GM12892 (cell line): ENCODE measurements at regions not wholly inside any gene's neighbourhood (a gene's known extent, or its start where the extent isn't known, plus 50 kb on each side); places are given as distances from the start of the nearest gene placed in this dataset.
"Not testable (repeated sequence)": the region's sequence is repeated elsewhere in the genome, so short reads cannot be mapped to it uniquely, and the experiment has no call there.

Source experiments
- POLR2A ChIP-seq: IDR thresholded peaks from 2 replicates; pipeline ENCODE4 v1.6.1; 2011; ENCODE audit warnings: low read depth, low read length, control low read depth
- POLR2AphosphoS5 ChIP-seq: IDR thresholded peaks from 2 replicates; pipeline ENCODE4 v1.6.1; 2011; ENCODE audit warnings: low read depth, low read length, control low read depth
- TAF1 ChIP-seq: IDR thresholded peaks from 2 replicates; pipeline ENCODE4 v1.6.1; 2011; ENCODE audit warnings: low read depth, mild to moderate bottlenecking, control low read depth, low read length, borderline replicate concordance

DNA sequence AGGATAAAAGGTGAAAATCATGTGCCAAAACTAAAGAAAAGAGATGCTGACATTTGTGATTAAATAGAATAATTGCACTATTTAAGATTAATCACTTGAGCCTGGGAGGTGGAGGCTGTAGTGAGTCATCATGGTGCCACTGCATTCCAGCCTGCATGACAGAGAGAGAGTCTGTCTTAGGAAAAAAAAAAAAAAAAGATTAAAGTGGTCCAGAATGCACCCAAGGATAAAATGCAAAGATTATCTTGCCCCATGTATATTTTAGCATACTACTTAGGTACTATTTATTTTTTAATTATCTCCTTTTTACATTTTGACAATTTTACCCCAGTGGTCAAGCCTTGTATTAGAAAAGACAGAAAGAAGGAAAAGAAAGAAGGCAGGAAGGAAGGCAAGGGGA is 1181.4 kb upstream of the PCDH10 start:
- TF ChIP-seq POLR2A, POLR2AphosphoS5, TAF1: not testable (repeated sequence)
